ENCODE measurements at regions not wholly inside any gene's neighbourhood (a gene's known extent, or its start where the extent isn't known, plus 50 kb on each side); places are given as distances from the start of the nearest gene placed in this dataset.

DNA sequence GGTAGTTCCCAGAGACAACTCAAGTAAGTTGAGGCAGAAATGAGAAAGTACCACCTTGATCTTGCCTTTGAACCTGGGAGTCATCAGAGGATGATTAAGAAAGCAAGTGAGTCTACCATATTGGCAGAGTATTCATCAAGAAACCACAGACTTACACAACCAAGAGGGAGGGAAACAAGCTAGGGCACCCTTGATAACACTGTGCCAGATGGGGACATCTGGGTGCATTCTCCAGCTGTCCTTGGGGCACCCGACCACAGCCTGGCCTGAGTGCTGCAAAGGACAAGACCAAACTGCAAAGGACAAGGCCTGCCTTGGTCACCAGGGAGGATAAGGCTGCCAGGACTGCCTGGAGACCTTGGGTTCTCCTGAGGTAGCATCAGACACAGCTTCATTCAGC, 553.6 kb downstream of the EPHB1 start:
- intact Hi-C loops (cut with DNase I): no loop called here
- 50 to 100% methylated on average over 1 of the region's 1 CpG for WGBS, 2 donors

DNA sequence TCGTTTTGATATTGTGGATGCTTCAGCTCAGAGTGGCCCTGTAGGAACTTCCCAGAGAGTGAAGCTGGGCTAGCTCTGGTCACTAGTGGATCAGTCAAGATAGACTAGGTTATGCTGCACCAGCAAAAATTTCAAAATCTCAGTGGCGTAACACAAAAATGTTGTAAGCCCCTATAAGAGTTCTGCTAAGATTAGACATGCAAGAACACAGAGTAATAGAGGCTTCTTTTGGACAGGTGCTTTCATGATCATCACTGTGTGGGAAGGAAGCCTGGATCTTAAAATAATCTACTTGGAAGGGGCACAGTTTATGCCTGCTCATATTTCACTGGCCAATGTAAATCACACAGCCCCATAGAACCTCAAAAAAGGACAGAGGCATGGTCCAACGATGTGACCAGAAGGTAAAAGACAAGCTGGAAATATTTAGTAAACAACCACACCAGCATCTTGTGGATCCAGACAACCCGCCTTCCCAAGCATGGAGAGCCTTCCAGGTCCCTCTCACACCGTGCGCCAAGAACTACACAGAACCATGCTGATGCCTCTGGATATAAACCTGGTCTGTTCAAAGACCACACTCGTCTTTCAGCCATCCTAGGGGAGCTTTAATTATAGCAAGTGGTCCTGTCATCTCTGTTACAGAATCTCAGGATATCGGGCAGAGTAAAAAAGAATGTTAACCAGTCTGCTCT, 554.3 kb downstream of the EPHB1 start:
- TF ChIP-seq POLR2A (IDR thresholded peaks at IDR 0.05): no peak
- TF ChIP-seq, protein P1, sequence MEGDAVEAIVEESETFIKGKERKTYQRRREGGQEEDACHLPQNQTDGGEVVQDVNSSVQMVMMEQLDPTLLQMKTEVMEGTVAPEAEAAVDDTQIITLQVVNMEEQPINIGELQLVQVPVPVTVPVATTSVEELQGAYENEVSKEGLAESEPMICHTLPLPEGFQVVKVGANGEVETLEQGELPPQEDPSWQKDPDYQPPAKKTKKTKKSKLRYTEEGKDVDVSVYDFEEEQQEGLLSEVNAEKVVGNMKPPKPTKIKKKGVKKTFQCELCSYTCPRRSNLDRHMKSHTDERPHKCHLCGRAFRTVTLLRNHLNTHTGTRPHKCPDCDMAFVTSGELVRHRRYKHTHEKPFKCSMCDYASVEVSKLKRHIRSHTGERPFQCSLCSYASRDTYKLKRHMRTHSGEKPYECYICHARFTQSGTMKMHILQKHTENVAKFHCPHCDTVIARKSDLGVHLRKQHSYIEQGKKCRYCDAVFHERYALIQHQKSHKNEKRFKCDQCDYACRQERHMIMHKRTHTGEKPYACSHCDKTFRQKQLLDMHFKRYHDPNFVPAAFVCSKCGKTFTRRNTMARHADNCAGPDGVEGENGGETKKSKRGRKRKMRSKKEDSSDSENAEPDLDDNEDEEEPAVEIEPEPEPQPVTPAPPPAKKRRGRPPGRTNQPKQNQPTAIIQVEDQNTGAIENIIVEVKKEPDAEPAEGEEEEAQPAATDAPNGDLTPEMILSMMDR (IDR thresholded peaks at IDR 0.05): no peak
- Histone ChIP-seq H3K4me3 (replicated peaks in 1 of 3) (no peak overlapping the region), H3K4me1 (no peaks in the 10 kb centered on the region), H3K36me3 (no peaks in the 10 kb centered on the region), H3K27me3 (no peaks in the 10 kb centered on the region), H3K27ac (no peak overlapping the region), H3K9me3 (no peaks in the 10 kb centered on the region)
- 79 to 83% methylated on average over 8 of the region's 8 CpGs for WGBS, 2 donors
- intact Hi-C loops (cut with DNase I): no loop called here
- no peak for DNase-seq

More for the DNA sequence above, 553.6 kb downstream of the EPHB1 start:
- Histone ChIP-seq H3K27ac (no peak overlapping the region), H3K27me3 (no peaks in the 10 kb centered on the region), H3K9me3 (no peaks in the 10 kb centered on the region), H3K4me3 (replicated peaks in 1 of 3) (no peak overlapping the region), H3K36me3 (no peaks in the 10 kb centered on the region), H3K4me1 (no peaks in the 10 kb centered on the region)
- no peak for TF ChIP-seq POLR2A (IDR thresholded peaks at IDR 0.05)
- TF ChIP-seq, protein P1 (IDR thresholded peaks at IDR 0.05): no peak
- no peak for DNase-seq

DNA sequence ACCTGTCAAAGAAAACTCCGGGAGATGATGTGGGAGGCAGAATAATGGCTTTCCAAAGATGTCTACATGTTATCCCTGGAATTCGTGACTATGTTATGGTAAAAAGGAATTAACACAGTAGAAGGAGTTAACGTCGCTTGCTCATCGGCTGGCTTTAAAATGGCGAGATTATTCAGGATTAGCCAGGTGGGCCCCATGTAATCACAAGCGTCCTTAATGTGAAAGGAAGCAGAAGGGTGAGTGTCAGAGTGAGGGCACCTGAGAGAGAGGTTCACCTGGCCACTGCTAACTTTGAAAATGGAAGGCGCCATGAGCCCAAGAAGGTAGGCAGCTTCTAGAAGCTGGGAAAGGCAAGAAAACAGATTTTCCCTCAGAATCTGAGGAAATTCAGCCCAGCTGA, 557.2 kb downstream of the EPHB1 start:
- H3K4me1 ChIP-seq: no peaks in the 10 kb centered on the region
- no peaks in the 10 kb centered on the region for H3K36me3 ChIP-seq
- DNase-seq: no peak
- H3K9me3 ChIP-seq: no peaks in the 10 kb centered on the region
- TF ChIP-seq, protein P1 (IDR thresholded peaks at IDR 0.05): no peak
- no peak for TF ChIP-seq POLR2A (IDR thresholded peaks at IDR 0.05)
- intact Hi-C loops (cut with DNase I): no loop called here
- no peaks in the 10 kb centered on the region for H3K27me3 ChIP-seq
- H3K4me3 ChIP-seq (replicated peaks in 1 of 3): no peak overlapping the region
- H3K27ac ChIP-seq: no peak overlapping the region
- WGBS, 2 donors: 82 to 87% methylated on average over 8 of the region's 8 CpGs

DNA sequence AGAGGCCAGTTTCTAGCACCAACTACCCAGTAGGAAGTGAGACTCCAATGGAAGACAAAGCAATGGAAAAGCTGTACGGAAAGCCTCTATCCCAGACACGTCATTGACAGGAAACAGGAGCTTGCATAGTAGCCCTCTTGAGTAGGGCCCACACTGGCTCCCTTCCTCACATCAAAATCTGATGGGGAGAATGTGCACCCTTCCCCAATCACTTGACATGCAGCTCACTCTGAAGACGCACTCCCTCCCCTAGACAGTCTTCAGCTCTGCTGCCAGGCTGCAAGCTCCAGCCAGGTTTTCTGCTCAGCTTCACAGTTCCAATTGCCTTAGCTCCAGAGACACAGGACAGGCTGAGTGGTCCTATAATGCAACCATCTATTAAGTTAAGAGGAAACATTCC, 567.8 kb downstream of the EPHB1 start:
- Histone ChIP-seq H3K4me3 (replicated peaks in 1 of 3) (no peak overlapping the region), H3K27me3 (no peaks in the 10 kb centered on the region), H3K4me1 (no peaks in the 10 kb centered on the region), H3K27ac (no peak overlapping the region), H3K36me3 (no peaks in the 10 kb centered on the region), H3K9me3 (no peaks in the 10 kb centered on the region)
- 81 to 89% methylated on average over 3 of the region's 3 CpGs for WGBS, 2 donors
- intact Hi-C loops (cut with DNase I): no loop called here
- TF ChIP-seq, protein P1 (IDR thresholded peaks at IDR 0.05): no peak
- no peak for TF ChIP-seq POLR2A (IDR thresholded peaks at IDR 0.05)
- no peak for DNase-seq

DNA sequence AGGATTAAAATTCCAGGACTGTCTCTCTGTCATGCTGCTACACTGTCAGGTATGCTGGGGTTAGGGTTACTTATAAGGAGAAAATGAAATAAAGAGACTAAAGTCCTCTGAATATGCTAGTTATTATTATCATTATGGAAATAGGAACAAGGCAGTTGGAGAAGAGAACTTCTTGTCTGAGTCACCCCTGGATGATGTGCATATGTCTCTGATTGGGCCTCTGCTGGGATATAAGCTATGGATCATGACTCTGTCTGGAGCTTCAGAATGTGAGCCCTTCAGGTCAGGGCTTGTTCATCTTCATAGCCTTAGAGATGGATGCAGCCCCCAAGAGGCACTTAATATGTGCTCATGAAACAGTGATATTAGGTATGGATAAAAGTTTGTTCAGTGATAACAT, 569.6 kb downstream of the EPHB1 start:
- H3K4me1 ChIP-seq: no peaks in the 10 kb centered on the region
- TF ChIP-seq, protein P1 (IDR thresholded peaks at IDR 0.05): no peak
- no peak for TF ChIP-seq POLR2A (IDR thresholded peaks at IDR 0.05)

More for the DNA sequence above, 569.6 kb downstream of the EPHB1 start:
- no peaks in the 10 kb centered on the region for H3K9me3 ChIP-seq
- intact Hi-C loops (cut with DNase I): no loop called here
- DNase-seq: no peak
- H3K4me3 ChIP-seq (replicated peaks in 1 of 3): no peak overlapping the region
- no peaks in the 10 kb centered on the region for H3K36me3 ChIP-seq
- H3K27me3 ChIP-seq: no peaks in the 10 kb centered on the region
- no peak overlapping the region for H3K27ac ChIP-seq
